Cerebellar nuclear complex (tissue), 1 donor: ENCODE measurements at regions not wholly inside any gene's neighbourhood (a gene's known extent, or its start where the extent isn't known, plus 50 kb on each side); places are given as distances from the start of the nearest gene placed in this dataset.

Source experiments
- DNase-seq, 2 experiments: peaks; one replicate each; lab custom pipeline; 2025; lab: John Stamatoyannopoulos, UW

DNA sequence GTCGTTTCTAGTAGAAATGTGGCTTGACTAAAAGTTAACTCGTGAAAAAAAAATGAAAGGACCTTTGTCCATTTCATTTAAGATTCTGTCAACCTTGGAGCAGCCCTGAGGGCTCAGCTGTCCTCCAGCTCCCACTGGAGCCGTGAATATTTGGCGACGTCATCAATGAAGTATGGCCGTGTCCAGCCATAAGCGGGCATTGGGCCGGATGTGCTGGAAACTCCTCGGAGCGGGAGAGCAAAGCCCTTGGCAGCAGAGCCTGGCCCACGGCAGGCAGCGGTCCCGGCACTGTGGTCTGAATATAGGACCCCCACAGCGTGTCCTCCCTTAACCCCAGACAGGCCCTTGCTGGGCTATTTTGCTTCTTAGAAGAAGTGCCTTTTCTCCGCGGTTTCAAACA, 50.0 kb downstream of the JAKMIP3 start:
- DNase-seq, result no peak

GRCh38 chr10:132117146-132117545, 51.4 kb downstream of the JAKMIP3 start:
- no peak for DNase-seq

DNA sequence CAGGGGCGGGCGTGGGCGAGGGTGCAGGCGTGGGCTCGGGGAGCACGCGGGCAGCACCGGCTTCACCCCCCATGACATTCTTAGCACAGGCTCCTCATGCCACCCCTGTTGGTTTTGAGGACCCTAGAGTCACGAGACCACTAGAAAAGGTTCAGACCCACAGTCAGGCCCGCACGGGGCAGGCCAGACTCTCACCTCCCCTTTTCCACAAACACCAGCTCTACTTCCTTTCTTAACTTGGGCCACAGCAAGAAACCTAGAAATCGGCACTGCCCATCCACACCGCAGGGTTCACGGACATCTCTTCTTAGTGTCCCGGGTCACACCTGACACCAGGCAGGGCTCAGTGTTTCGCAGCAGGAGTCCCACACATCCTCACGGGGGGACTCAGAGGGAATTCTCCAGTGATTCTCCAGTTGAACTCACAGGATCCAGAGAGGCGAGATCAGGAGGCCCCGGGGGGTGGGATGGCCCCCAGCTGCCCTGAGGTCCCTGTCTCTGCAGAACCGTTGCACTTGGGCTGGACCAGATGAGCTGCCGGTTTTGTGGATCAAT, 52.0 kb downstream of the JAKMIP3 start:
- DNase-seq, result no peak

DNA sequence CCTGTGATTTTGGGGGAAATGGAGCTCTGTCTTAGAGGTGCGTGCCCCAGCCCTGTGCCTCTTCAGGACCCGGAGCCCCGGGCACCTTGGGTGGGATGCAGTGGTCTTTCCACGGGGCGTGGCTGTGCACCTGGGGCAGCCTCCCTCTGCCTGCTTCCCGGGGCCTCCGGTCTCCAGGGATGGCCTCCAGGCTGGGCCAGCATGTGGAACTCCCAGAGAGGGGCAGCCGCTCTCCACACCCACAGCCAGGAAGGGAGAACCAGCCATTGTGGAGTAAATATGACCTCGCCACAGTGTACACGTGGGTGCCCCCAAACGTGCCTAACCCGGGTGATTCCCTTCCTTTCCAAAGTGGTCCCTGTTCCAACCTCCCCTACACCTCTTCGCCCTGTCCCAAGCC, 52.6 kb downstream of the JAKMIP3 start:
- no peak for DNase-seq

- DNase-seq, result no peak
These were observed 54.5 kb downstream of the JAKMIP3 start for GRCh38 chr10:132120200-132120599.

DNA sequence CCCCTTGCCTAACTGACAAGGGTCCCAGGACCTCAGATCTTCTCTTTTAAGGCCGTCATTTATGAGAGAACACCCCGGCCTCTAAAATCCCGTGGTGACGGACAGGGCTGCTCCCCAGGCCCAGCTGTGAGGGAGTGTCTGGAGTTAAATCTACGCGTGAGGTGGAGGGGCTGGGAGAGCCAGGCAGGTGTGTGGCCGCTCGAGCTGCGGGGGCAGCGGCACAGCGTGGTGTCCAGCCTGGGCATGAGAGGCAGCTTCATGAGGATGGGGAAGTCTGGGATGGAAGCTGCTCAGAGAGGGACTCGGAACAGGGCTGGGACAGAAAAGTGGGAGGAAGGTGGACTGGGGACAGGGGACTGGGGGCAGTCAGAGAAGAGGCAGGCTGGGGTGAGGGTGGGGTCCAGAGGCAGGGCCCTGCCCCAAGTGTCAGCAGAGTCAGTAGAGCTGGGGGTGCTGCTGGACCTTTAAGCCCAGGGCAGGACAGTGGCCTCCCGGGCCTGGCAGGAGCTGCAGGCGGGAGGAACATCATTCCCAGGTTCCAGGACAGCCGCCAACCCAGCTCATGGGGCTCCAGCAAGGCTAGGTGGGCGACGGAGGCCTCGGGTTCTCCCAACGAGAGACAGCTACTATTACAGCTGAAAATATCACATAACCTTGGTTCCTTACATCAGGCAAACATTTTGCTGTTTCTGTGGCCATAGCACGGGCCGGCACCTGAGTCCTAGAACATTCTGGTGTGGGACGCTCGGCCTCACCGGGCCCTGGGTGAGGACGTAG, 55.2 kb downstream of the JAKMIP3 start:
- no peak for DNase-seq

DNA sequence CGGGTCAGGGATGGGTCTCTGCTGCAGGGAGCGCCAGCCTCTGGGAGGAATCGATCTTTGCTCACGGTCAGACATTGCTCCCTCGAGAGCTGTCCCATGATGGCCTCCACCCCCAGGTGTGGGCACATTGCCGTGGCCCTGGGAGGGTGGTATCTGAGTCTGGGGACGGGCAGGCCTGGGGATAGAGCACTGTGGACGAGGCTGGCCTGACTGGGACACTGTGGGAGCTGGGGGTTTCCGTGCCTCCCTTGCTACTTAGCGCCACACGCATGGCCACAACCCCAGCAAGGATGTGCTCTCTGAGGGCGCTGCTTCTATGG, 55.7 kb downstream of the JAKMIP3 start:
- no peak for DNase-seq

DNA sequence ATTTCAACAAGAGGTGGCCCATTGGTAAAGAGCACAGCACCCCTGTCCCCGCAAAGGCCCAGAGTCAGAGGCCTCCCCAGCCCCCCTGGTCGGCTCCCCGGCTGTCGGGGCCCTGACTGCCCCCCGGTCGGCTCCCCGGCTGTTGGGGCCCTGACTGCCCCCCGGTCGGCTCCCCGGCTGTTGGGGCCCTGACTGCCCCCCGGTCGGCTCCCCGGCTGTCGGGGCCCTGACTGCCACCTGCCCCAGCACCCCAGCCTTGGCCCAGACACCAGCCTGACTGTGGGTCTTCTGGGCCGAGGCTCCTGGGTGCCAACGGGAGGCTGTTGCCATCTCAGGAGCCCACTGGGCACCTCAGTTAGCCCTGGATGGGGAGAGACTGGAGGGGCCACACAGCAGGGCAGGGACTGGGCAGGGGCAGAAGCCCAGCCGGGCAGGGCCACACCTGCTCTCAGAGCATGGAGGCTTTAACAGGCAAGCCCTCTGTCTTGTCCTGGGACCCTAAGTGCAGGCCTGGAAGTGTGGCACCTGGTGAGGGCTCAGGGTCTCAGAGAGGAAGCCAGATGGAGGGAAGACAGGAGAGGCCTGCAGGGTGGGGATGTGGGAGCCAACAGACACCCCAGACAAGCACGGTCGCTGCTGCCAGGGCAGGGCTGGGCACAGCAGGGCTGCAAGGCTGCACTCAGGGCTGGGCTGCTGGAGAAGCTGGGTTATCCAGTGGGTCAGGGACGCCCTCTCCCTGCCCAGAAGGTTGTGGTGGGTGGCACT, 56.5 kb downstream of the JAKMIP3 start:
- no peak for DNase-seq

DNA sequence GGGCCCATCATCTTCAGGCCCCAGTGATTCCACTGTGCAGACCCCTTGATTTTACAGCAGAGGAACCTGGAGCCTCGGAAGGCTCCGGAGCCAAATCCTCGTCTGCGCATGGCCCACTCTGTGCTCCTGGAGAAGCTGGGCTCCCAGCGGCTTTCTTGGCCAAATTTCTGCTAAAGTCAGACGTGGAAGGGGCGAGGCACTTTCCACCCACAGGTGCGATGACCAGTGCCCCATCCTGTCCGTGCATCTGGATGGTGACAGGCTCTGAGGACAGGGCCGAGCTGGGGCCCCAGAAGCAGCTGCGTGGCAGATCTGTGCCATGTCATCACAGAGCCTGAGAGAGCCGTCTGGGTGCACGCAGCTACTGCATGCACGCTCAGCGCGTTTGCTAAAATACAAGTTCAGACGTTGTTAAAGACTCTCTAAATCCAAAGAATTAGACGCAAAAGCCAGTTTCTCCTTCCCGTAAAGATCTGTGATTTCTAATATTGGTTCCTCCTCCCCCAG, 57.2 kb downstream of the JAKMIP3 start:
- no peak for DNase-seq

DNA sequence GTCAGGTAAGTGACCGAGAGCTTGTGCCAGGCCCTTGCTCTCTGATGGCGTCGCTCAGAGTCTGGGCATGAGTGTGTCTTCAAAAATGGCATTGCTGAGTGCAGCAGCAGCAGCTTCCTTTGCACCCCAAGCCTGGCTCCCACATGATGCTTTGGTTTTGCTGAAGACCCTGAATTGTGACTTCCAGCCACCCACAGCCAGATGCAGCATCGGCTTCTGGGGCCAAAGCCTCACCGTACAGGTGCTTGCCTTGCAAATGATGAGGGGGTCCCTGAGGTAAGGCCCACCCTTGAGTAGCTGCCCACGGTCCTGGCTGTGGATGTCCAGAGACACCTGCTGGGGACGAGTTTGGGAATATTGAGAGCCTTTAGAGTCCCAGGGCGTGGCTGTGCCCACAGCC, 57.9 kb downstream of the JAKMIP3 start:
- no peak for DNase-seq

- no peak for DNase-seq
These were observed 58.6 kb downstream of the JAKMIP3 start for GRCh38 chr10:132124201-132124920.

DNA sequence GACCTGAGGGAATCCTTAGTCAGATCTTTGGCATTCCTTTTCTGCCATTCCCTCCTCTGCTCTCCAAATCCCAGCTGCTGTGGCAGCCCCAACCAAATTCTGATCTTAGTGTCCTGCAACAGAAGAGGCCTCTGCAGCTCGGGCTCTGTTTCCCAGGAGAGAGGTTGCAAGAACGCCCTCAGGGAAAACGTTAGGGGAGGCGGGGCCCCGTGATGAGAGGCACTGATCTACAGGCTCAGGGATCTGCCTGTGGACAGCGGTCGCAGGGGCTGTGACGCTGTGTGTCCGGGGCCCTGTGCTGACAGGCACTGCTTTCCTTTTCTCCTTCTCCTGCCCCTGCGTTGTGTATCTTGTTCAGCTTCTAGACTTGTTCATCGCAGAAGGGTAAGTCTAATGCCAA, 57.3 kb upstream of the DPYSL4 start:
- no peak for DNase-seq

- no peak for DNase-seq
These were observed 56.2 kb upstream of the DPYSL4 start for GRCh38 chr10:132130286-132131265.

- no peak for DNase-seq
These were observed 54.9 kb upstream of the DPYSL4 start for GRCh38 chr10:132131581-132132420.

GRCh38 chr10:132132421-132132841, 54.3 kb upstream of the DPYSL4 start:
- no peak for DNase-seq

DNA sequence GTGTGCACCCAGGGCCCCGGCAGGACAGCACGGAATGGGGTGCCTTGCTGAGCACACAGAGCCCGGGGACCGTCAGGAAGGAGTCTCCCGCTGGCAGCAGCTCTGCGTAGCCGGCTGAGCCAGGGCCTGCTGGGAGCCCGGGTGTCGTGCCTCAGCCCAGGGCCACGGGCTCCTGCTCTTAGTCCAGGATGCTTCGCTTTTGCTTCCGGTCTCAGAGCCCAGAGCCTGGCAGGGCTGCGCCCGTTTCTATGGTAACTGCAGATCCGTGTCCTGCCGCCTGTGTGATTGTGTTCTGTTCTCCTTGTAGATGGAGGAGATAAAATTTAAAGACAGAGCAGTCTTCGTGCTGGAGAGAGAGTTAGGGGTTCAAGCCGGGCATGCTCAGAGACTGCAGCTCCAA, 53.7 kb upstream of the DPYSL4 start:
- peak; percentile 18 to 70 for DNase-seq

DNA sequence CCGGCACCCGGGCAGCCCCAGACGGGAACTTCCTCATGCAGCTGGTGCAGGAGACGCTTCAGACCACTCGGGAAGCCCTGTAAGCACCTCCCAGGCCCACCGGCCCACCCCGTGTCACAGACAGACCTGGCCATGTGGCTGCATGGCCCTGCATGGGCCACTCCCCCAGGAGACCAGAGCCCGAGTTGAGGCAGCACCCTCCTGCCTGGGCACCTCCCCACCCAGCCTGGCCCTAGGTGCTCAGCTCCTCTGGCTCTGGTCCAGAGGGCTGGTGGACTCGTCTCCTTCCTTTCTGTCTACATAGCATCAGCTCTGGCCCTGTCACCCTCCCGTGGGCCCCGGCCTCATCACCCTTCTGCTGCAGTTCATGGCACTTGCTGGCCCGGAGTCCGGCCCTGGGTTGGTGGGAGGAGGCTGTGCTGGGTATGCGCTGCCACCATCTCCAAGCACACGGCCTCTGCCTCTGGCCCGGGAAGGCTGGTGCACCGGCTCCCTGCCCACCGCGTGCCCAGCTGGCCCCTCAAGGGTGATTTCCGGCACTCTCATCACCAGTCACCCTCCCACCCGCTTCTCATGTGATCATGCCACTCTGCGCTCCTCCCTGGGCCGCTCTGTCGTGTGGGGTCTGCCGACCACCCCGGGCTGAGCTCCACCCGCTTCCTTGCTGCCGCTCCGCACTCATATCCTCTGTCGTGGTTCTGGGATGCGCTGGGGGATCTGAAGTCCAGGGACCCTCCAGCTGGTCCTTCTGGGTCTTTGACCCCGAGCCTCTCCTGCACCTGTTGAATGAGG, 53.1 kb upstream of the DPYSL4 start:
- no peak for DNase-seq

GRCh38 chr10:132134241-132135052, 52.3 kb upstream of the DPYSL4 start:
- DNase-seq, result no peak
